ENCODE measurements at regions not wholly inside any gene's neighbourhood (a gene's known extent, or its start where the extent isn't known, plus 50 kb on each side); places are given as distances from the start of the nearest gene placed in this dataset.

- TF ChIP-seq POLR2A (IDR thresholded peaks at IDR 0.05) = no peak
- TF ChIP-seq, protein P1, sequence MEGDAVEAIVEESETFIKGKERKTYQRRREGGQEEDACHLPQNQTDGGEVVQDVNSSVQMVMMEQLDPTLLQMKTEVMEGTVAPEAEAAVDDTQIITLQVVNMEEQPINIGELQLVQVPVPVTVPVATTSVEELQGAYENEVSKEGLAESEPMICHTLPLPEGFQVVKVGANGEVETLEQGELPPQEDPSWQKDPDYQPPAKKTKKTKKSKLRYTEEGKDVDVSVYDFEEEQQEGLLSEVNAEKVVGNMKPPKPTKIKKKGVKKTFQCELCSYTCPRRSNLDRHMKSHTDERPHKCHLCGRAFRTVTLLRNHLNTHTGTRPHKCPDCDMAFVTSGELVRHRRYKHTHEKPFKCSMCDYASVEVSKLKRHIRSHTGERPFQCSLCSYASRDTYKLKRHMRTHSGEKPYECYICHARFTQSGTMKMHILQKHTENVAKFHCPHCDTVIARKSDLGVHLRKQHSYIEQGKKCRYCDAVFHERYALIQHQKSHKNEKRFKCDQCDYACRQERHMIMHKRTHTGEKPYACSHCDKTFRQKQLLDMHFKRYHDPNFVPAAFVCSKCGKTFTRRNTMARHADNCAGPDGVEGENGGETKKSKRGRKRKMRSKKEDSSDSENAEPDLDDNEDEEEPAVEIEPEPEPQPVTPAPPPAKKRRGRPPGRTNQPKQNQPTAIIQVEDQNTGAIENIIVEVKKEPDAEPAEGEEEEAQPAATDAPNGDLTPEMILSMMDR (IDR thresholded peaks at IDR 0.05) = no peak
Measured at GRCh38 chr2:8146132-8147005, 535.5 kb upstream of the ID2 start.
